AG04450 (cell line): ENCODE measurements at regions not wholly inside any gene's neighbourhood (a gene's known extent, or its start where the extent isn't known, plus 50 kb on each side); places are given as distances from the start of the nearest gene placed in this dataset.

Experiments
- CTCF ChIA-PET: fragments of 300-600, 350-600 bp; formaldehyde crosslinking; extraction: SDS; loops from one replicate; lab custom pipeline; 2022; ENCODE audit warnings: antibody characterized with exemption, inconsistent platforms; lab: Charles Lee
- POLR2A ChIA-PET: fragments of 350-600 bp; formaldehyde crosslinking; extraction: SDS; loops from one replicate; lab custom pipeline; 2021; ENCODE audit warnings: antibody characterized with exemption, inconsistent platforms; lab: Yijun Ruan, JAX
- DNase-seq: peaks from one replicate; pipeline ENCODE4 v3.0.0-alpha.2; 2011; ENCODE audit warnings: low read depth, low spot score
- H3K27ac ChIP-seq: one replicate; pipeline ENCODE4 v1.5.1; 2012; ENCODE audit warnings: low read depth, low read length, control low read depth
- H3K27me3 ChIP-seq: one replicate; pipeline ENCODE4 v1.6.0; 2012; ENCODE audit warnings: low read length; ENCODE audit not compliant: control insufficient read depth, insufficient read depth
- H3K4me3 ChIP-seq: 2 replicates; pipeline ENCODE4 v1.5.1; 2011; ENCODE audit warnings: mild to moderate bottlenecking, low read depth, low read length, control low read depth
- H3K9me3 ChIP-seq: 2 replicates; pipeline ENCODE4 v1.5.1; 2012; ENCODE audit warnings: low read length; ENCODE audit not compliant: control insufficient read depth, insufficient read depth
- TF ChIP-seq, protein P1 (sequence below): IDR thresholded peaks from 2 replicates; pipeline ENCODE4 v1.5.1; 2011; ENCODE audit warnings: low read depth, low read length, control low read depth, inconsistent platforms

GRCh38 chr7:18343047-18343446 lies 152.5 kb upstream of the HDAC9 start:
- ChIA-PET CTCF (interaction anchor here (0.6 to 8.2 kb wide), 4 partner anchors 572 to 662 kb away, joined by 8 to 78 read pairs (median 48); no protein-coding TSS in a partner anchor), POLR2A (no interaction called here)
- no peak for DNase-seq
- H3K4me3 ChIP-seq: no peak overlapping the region
- no peak overlapping the region for H3K27ac ChIP-seq
- no peaks in the 10 kb centered on the region for H3K27me3 ChIP-seq
- TF ChIP-seq, protein P1, sequence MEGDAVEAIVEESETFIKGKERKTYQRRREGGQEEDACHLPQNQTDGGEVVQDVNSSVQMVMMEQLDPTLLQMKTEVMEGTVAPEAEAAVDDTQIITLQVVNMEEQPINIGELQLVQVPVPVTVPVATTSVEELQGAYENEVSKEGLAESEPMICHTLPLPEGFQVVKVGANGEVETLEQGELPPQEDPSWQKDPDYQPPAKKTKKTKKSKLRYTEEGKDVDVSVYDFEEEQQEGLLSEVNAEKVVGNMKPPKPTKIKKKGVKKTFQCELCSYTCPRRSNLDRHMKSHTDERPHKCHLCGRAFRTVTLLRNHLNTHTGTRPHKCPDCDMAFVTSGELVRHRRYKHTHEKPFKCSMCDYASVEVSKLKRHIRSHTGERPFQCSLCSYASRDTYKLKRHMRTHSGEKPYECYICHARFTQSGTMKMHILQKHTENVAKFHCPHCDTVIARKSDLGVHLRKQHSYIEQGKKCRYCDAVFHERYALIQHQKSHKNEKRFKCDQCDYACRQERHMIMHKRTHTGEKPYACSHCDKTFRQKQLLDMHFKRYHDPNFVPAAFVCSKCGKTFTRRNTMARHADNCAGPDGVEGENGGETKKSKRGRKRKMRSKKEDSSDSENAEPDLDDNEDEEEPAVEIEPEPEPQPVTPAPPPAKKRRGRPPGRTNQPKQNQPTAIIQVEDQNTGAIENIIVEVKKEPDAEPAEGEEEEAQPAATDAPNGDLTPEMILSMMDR: no peak
- no peaks in the 10 kb centered on the region for H3K9me3 ChIP-seq

DNA sequence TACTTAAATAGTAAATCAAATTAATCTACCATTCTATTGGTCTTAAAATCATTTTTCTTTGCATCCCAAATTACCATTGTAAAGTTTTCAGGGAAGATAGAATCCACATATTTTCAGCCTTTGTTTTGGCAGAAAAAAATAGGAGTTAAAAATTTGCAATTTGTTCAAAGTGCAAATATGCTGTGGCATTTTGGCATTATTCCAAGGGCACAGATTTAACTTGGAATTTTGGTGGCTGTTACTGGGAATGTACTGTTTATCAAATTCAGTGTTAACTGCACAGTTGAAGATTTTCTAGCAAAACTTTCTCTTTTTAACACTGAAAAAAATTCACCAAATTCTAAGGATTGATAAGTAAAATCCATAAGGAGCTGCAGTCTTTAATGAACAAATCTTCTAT lies 151.0 kb upstream of the HDAC9 start:
- POLR2A ChIA-PET: no interaction called here
- no peak for DNase-seq
- Histone ChIP-seq H3K4me3 (no peak overlapping the region), H3K27ac (no peak overlapping the region), H3K27me3 (no peaks in the 10 kb centered on the region), H3K9me3 (no peaks in the 10 kb centered on the region)
- CTCF ChIA-PET: interaction anchor here (0.9 to 8.2 kb wide), 18 partner anchors 8 to 1147 kb away, joined by 3 to 78 read pairs (median 6); no protein-coding TSS in a partner anchor
- TF ChIP-seq, protein P1: no peak

DNA sequence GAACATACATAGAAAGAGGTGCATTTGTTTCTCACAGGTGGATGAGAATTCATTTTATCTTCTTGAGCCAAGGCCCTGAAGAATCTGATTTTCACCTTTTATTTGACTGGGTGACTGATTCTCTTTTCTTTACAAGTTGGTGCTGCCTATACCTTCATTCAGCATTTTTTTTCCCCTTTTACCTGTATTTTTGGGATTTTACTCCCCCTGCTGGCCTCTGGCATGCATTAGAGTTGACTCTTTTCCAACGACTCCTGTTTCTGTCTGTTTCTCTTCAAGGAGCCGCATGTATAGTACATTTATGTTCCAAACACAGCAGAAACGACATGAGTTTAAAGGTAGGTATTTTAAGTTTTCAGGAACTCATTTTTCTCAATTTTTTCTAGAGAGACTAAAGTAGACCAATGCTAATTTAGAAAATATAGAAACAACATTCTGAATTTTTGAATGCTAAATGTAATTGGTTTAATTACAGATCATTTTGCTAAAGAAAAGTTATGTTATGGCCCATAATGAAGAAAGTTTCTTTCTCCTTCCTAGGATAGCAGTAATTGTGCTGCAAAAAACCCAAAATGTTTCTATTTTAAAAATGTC lies 149.8 kb upstream of the HDAC9 start:
- Histone ChIP-seq H3K27ac (no peak overlapping the region), H3K4me3 (no peak overlapping the region), H3K9me3 (no peaks in the 10 kb centered on the region), H3K27me3 (no peaks in the 10 kb centered on the region)
- ChIA-PET POLR2A (no interaction called here), CTCF (interaction anchor here (0.6 to 8.2 kb wide), 37 partner anchors 9 to 1454 kb away, joined by 3 to 78 read pairs (median 4); no protein-coding TSS in a partner anchor)
- no peak for DNase-seq
- TF ChIP-seq, protein P1: peak; percentile 89

- Histone ChIP-seq H3K27ac (no peak overlapping the region), H3K4me3 (no peak overlapping the region), H3K27me3 (no peaks in the 10 kb centered on the region), H3K9me3 (no peaks in the 10 kb centered on the region)
- ChIA-PET CTCF (interaction anchor here (1.0 to 8.8 kb wide), 4 partner anchors 224 to 640 kb away, joined by 4 to 237 read pairs (median 32); no protein-coding TSS in a partner anchor), POLR2A (no interaction called here)
- TF ChIP-seq, protein P1: no peak
- DNase-seq: no peak
Observed at GRCh38 chr7:18347170-18347569, 148.4 kb upstream of the HDAC9 start.

- H3K4me3 ChIP-seq: no peak overlapping the region
- no peak overlapping the region for H3K27ac ChIP-seq
- CTCF ChIA-PET: interaction anchor here (1.1 to 8.8 kb wide), 10 partner anchors 221 to 1314 kb away, joined by 5 to 237 read pairs (median 14); no protein-coding TSS in a partner anchor
- no peaks in the 10 kb centered on the region for H3K27me3 ChIP-seq
- POLR2A ChIA-PET: no interaction called here
- TF ChIP-seq, protein P1: no peak
- DNase-seq: no peak
- H3K9me3 ChIP-seq: no peaks in the 10 kb centered on the region
Observed at GRCh38 chr7:18350678-18351077, 144.9 kb upstream of the HDAC9 start.
